Ureter (tissue), 1 donor: ENCODE measurements at regions not wholly inside any gene's neighbourhood (a gene's known extent, or its start where the extent isn't known, plus 50 kb on each side); places are given as distances from the start of the nearest gene placed in this dataset.

Source experiments
- DNase-seq: peaks from one replicate; pipeline ENCODE4 v3.0.0-alpha.2; 2020; ENCODE audit warnings: low spot score
- donor health status: DM: yes; HTN: yes; CAD: no.

GRCh38 chr10:120372917-120373316 is 84.1 kb upstream of the PLPP4 start:
- DNase-seq, result no peak

- DNase-seq, result no peak
Measured at GRCh38 chr10:120375666-120376065, 81.4 kb upstream of the PLPP4 start.

DNA sequence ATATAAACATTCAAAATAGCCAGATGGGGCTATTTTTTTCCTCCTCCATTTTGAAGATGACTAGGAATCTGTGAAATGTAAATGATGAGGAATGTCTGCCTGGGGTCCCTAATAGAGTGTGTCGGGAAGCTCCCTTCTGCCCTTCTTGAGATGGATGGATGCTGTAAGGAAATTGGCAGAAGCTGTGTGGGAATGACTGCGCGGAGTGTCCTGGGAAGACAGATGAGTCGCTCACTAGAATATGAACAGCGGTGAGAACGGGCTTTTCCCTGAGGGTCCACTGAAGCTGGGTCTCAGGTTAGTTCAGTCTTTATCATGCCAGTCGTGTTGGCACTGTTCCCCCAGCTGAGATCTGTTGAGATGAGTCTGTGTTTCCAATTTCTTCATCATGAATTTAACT is 75.1 kb upstream of the PLPP4 start:
- no peak for DNase-seq

DNA sequence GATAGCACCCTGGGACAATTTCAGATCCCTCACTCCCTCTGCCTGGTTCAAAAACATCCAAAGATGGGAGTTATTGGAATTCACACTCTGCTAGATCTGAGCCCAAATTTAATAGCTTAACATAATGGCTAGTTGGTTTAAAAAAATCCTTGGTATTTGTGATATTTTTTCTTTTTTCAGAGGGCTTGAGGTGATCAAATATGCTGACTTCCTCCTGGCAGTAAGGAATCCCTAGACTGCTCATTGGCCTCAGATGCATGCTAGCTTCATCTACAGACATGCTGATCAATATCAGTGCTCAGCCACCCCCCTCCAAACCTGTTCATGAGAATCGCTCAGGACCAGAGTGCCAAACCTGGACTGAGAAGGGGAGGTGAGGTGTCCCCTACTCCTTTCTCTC is 74.7 kb upstream of the PLPP4 start:
- DNase-seq, result no peak

GRCh38 chr10:120385992-120386391 is 71.0 kb upstream of the PLPP4 start:
- no peak for DNase-seq

DNA sequence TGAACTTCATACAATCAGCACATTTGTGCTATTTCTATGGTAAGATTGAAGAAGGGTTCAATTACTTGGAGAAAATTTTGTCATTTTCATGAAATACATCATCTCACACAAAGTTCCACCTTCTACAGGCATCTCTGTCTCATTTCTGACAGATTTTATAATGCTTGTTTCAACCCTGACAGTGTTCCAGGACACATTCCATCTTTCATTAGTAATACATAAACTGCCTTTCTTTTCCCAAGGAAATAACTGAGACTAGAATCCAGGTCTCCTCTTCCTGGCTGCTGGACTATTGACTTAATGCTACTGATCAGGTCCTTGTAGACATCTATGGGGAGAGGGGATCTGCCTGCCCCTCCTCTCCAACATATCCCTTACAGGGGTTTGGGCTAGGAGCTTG is 70.1 kb upstream of the PLPP4 start:
- no peak for DNase-seq

- no peak for DNase-seq
Measured at GRCh38 chr10:120387326-120387725, 69.7 kb upstream of the PLPP4 start.

DNA sequence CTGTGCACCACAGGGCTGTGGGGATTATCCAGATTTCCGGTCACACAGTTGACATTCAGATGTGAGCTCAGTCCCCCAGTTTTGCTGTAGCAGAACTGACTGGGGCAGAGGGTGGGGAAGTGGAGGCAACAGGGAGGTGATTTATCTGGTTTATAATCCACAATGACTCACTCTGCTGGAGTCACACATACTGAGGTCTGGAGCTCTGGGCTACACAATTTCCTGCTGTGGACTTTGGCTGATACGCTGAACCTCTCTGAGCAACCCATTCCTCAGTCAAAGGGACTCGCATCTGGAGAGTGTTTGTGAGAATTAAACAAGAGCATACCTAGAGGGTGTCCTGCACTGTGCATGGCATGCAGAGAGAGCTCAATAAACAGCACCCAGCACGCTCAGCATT is 64.8 kb upstream of the PLPP4 start:
- DNase-seq, result no peak

DNA sequence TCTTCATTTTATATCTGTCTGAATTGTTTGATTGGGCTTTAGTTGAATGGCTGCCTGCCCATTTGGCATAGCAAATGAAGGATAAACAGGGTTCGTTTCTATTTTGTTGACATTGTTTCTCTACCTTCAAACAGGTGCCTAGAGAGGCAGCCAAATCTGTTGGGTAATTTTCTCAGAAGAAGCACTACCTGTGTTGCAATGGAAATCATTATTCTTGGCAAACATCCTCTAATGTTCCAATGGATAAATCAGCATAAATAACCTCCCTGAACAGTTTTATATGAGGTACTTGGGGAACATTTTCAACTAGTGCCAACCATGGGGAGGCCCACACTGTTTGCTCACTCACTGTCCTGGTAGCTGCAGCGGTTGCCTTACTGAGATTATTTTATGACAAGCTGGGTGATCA is 64.4 kb upstream of the PLPP4 start:
- DNase-seq, result no peak

- DNase-seq, result no peak
Measured at GRCh38 chr10:120394446-120394845, 62.6 kb upstream of the PLPP4 start.

DNA sequence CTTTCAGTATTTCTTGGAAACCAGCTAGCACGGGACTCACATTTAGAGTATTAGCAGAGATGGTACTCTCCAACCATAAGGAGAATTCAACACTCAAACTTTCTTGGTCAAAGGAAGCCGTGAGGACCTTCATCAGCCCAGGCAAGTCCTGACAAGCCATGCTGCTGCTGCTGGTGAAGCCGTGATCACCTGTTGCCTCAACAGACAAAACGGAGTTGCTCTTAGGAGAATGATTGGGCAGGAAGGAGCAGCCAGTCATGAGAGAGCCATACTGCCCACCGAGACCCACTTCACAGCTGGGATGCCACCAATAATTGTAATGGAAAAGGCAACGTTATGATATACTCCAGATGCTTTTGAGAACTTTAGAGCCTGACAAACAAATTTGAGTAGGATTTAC is 60.8 kb upstream of the PLPP4 start:
- DNase-seq, result no peak

- no peak for DNase-seq
Measured at GRCh38 chr10:120398180-120398579, 58.8 kb upstream of the PLPP4 start.

DNA sequence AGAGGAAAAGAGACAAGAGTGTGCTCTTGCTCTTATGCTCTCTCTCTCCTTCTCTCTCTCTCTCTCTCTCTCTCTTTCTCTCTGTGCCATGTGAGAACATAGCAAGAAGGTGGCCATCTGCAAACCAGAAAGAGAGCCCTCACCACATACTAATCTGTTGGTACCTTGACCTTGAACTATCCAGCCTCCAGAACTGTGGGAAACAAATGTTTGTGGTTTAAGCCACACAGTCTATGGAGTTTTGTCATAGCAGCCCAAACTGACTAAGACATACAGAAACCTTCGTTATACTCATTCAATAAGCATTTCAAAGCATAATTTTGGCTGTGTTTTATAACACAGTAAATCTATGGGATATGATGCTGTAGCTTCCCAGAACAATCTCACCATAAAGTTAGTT is 56.4 kb upstream of the PLPP4 start:
- DNase-seq, result no peak

GRCh38 chr10:120402147-120402766 is 54.8 kb upstream of the PLPP4 start:
- no peak for DNase-seq

- DNase-seq, result no peak
Measured at GRCh38 chr10:120403109-120403508, 53.9 kb upstream of the PLPP4 start.

DNA sequence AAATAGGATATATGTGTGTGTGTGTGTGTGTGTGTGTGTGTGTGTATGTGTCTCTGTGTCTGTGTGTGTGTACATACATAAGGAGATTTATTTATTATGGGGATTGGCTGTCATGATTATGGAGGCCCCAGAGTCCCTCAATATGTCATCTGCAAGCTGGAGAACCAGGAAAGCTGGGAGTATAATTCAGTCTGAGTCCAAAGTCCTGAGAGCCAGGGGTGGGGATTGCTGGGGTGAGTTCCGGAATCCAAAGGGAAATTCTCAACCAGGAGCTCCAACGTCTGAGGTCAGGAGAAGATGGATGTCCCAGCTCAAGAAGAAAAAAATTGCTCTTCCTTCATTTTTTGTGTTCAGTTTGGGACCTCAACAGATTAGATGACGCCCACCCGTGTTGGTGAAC is 50.7 kb upstream of the PLPP4 start:
- DNase-seq, result no peak
